ENCODE measurements at regions not wholly inside any gene's neighbourhood (a gene's known extent, or its start where the extent isn't known, plus 50 kb on each side); places are given as distances from the start of the nearest gene placed in this dataset.
A peak's percentile ranks its signal among the peaks of the same experiment; 100 is the strongest.

GRCh38 chr9:119091074-119091473 lies 278.2 kb downstream of the BRINP1 start:
- Histone ChIP-seq H3K27me3 (no peaks in the 10 kb centered on the region), H3K27ac (no peak overlapping the region), H3K36me3 (no peaks in the 10 kb centered on the region), H3K9me3 (no peaks in the 10 kb centered on the region), H3K4me3 (no peak overlapping the region), H3K4me1 (no peaks in the 10 kb centered on the region)
- no peak for TF ChIP-seq CTCF (IDR thresholded peaks at IDR 0.05)
- TF ChIP-seq EP300 (IDR thresholded peaks at IDR 0.05), result no peak
- no peak for TF ChIP-seq POLR2AphosphoS5 (IDR thresholded peaks at IDR 0.05)
- no peak for TF ChIP-seq POLR2A (IDR thresholded peaks at IDR 0.05)
- WGBS, 2 donors, result 13 to 38% methylated on average over 1 of the region's 1 CpG
- DNase-seq (no peak), ATAC-seq (ENCODE audit: low FRiP score in 2 of 2) (no peak)

- no peaks in the 10 kb centered on the region for H3K36me3 ChIP-seq
- 77 to 80% methylated on average over 5 of the region's 5 CpGs for WGBS, 2 donors
- DNase-seq (no peak), ATAC-seq (ENCODE audit: low FRiP score in 2 of 2) (no peak)
- TF ChIP-seq EP300 (IDR thresholded peaks at IDR 0.05) (no peak), POLR2AphosphoS5 (IDR thresholded peaks at IDR 0.05) (no peak), POLR2A (IDR thresholded peaks at IDR 0.05) (no peak), CTCF (IDR thresholded peaks at IDR 0.05) (no peak)
- no peak overlapping the region for H3K27ac ChIP-seq
- no peaks in the 10 kb centered on the region for H3K27me3 ChIP-seq
- H3K4me1 ChIP-seq, result no peaks in the 10 kb centered on the region
- no peaks in the 10 kb centered on the region for H3K9me3 ChIP-seq
- H3K4me3 ChIP-seq, result no peak overlapping the region
Measured at GRCh38 chr9:119092125-119092524, 277.1 kb downstream of the BRINP1 start.

GRCh38 chr9:119094086-119094485 lies 275.1 kb downstream of the BRINP1 start:
- ATAC-seq (ENCODE audit: low FRiP score in 2 of 2) (no peak), DNase-seq (peak in 1 of 2 donors; percentile 24)
- TF ChIP-seq POLR2AphosphoS5 (IDR thresholded peaks at IDR 0.05) (no peak), POLR2A (IDR thresholded peaks at IDR 0.05) (no peak), CTCF (IDR thresholded peaks at IDR 0.05) (no peak), EP300 (IDR thresholded peaks at IDR 0.05) (no peak)
- Histone ChIP-seq H3K27ac (no peak overlapping the region), H3K27me3 (no peaks in the 10 kb centered on the region), H3K4me1 (no peaks in the 10 kb centered on the region), H3K36me3 (no peaks in the 10 kb centered on the region), H3K4me3 (no peak overlapping the region), H3K9me3 (no peaks in the 10 kb centered on the region)

- ATAC-seq (ENCODE audit: low FRiP score in 2 of 2) (no peak), DNase-seq (no peak)
- Histone ChIP-seq H3K9me3 (no peaks in the 10 kb centered on the region), H3K27me3 (no peaks in the 10 kb centered on the region), H3K4me3 (no peak overlapping the region), H3K27ac (no peak overlapping the region), H3K36me3 (no peaks in the 10 kb centered on the region), H3K4me1 (no peaks in the 10 kb centered on the region)
- 85 to 93% methylated on average over 3 of the region's 3 CpGs for WGBS, 2 donors
- TF ChIP-seq CTCF (IDR thresholded peaks at IDR 0.05) (no peak), POLR2A (IDR thresholded peaks at IDR 0.05) (no peak), EP300 (IDR thresholded peaks at IDR 0.05) (no peak), POLR2AphosphoS5 (IDR thresholded peaks at IDR 0.05) (no peak)
Measured at GRCh38 chr9:119095072-119095471, 274.2 kb downstream of the BRINP1 start.

- ATAC-seq (ENCODE audit: low FRiP score in 2 of 2) (no peak), DNase-seq (no peak)
Measured at GRCh38 chr9:119101048-119101447, 268.2 kb downstream of the BRINP1 start.

More at GRCh38 chr9:119101048-119101447, 268.2 kb downstream of the BRINP1 start:
- Histone ChIP-seq H3K27ac (no peak overlapping the region), H3K4me3 (no peak overlapping the region), H3K4me1 (no peaks in the 10 kb centered on the region), H3K9me3 (no peaks in the 10 kb centered on the region), H3K36me3 (no peaks in the 10 kb centered on the region), H3K27me3 (no peaks in the 10 kb centered on the region)
- TF ChIP-seq CTCF (IDR thresholded peaks at IDR 0.05) (no peak), EP300 (IDR thresholded peaks at IDR 0.05) (no peak), POLR2A (IDR thresholded peaks at IDR 0.05) (no peak), POLR2AphosphoS5 (IDR thresholded peaks at IDR 0.05) (no peak)
- 33 to 49% methylated on average over 4 of the region's 4 CpGs for WGBS, 2 donors

Data from upper lobe of left lung (tissue), 6 donors.